K562 (cell line): ENCODE measurements at regions not wholly inside any gene's neighbourhood (a gene's known extent, or its start where the extent isn't known, plus 50 kb on each side); places are given as distances from the start of the nearest gene placed in this dataset.

Experiments used
- ARID2 ChIP-seq: fragments of 450-650 bp; IDR thresholded peaks from 2 replicates; pipeline ENCODE4 v1.6.1; 2017; ENCODE audit warnings: antibody characterized with exemption, mild to moderate bottlenecking
- CEBPB ChIP-seq: fragments of 450-650 bp; IDR thresholded peaks from 2 replicates; pipeline ENCODE4 v1.6.1; 2016; ENCODE audit warnings: missing genetic modification characterization, missing compliant biosample characterization
- DNMT1 ChIP-seq: fragments of 450-650 bp; IDR thresholded peaks from 2 replicates; pipeline ENCODE4 v1.6.1; 2016; ENCODE audit warnings: antibody characterized with exemption, mild to moderate bottlenecking
- FOS ChIP-seq: IDR thresholded peaks from 3 replicates; pipeline ENCODE4 v1.6.1; 2011; ENCODE audit not compliant: insufficient read length; ENCODE audit errors: extremely low read depth
- TAF1 ChIP-seq: IDR thresholded peaks from 2 replicates; pipeline ENCODE4 v1.6.1; 2011; ENCODE audit warnings: mild to moderate bottlenecking, low read length, moderate library complexity; ENCODE audit not compliant: insufficient read depth, control insufficient read depth, severe bottlenecking; ENCODE audit errors: extremely low read depth
- ZNF318 ChIP-seq, 2 experiments: fragments of 450-650 bp; IDR thresholded peaks; 2 replicates each; pipeline ENCODE4 v1.6.1; 2016; ENCODE audit warnings: mild to moderate bottlenecking in 2 of 2, borderline replicate concordance in 1 of 2, low read depth in 1 of 2, moderate library complexity in 1 of 2
- ZNF644 ChIP-seq: fragments of 200-800 bp; sonication (Bioruptor generic); IDR thresholded peaks from 2 replicates; pipeline ENCODE4 v1.6.1; 2016; ENCODE audit warnings: low read depth, missing genetic modification characterization, missing compliant biosample characterization
- TF ChIP-seq, protein P1 (sequence below): sonication (generic); formaldehyde crosslinking; IDR thresholded peaks from 2 replicates; pipeline ENCODE4 v1.8.0; 2022; ENCODE audit warnings: mild to moderate bottlenecking, missing genetic modification reagents, borderline replicate concordance
- TF ChIP-seq, protein P2 (sequence below): sonication (generic); formaldehyde crosslinking; IDR thresholded peaks from 2 replicates; pipeline ENCODE4 v1.8.1; 2023; ENCODE audit warnings: mild to moderate bottlenecking, missing genetic modification reagents

DNA sequence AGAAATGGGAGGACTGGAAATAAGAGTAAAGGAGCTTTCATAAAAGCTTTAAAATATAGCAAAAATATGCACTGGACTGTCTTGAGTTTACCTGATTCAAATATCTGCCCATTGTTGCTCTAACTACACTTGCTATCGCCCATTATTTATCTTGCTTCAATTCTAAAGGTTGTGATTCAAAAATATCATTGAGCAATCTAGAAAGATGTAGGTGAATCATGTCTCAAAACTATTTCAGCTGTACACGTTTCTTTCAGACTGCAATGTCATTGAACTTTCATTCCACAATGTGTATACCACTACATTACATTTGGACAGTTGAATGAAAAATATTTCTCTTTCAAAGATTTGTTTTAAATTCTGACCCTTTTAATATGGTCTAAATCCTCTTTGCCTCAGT is 545.6 kb downstream of the BMP2 start:
- TF ChIP-seq TAF1 (no peak), ARID2 (no peak), DNMT1 (no peak), FOS (no peak), ZNF644 (tag) (no peak), CEBPB (tag) (no peak), ZNF318 (IDR thresholded peaks at IDR 0.05; ENCODE audit: borderline replicate concordance in 1 of 2, low read depth in 1 of 2) (no peak)
- TF ChIP-seq, protein P1, sequence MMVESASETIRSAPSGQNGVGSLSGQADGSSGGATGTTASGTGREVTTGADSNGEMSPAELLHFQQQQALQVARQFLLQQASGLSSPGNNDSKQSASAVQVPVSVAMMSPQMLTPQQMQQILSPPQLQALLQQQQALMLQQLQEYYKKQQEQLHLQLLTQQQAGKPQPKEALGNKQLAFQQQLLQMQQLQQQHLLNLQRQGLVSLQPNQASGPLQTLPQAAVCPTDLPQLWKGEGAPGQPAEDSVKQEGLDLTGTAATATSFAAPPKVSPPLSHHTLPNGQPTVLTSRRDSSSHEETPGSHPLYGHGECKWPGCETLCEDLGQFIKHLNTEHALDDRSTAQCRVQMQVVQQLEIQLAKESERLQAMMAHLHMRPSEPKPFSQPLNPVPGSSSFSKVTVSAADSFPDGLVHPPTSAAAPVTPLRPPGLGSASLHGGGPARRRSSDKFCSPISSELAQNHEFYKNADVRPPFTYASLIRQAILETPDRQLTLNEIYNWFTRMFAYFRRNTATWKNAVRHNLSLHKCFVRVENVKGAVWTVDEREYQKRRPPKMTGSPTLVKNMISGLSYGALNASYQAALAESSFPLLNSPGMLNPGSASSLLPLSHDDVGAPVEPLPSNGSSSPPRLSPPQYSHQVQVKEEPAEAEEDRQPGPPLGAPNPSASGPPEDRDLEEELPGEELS (CRISPR knock-in tag): no peak
- TF ChIP-seq, protein P2, sequence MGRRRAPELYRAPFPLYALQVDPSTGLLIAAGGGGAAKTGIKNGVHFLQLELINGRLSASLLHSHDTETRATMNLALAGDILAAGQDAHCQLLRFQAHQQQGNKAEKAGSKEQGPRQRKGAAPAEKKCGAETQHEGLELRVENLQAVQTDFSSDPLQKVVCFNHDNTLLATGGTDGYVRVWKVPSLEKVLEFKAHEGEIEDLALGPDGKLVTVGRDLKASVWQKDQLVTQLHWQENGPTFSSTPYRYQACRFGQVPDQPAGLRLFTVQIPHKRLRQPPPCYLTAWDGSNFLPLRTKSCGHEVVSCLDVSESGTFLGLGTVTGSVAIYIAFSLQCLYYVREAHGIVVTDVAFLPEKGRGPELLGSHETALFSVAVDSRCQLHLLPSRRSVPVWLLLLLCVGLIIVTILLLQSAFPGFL (CRISPR knock-in tag): no peak
